Activated CD8-positive, alpha-beta memory T cell treated with anti-CD3 and anti-CD28 coated beads, Interleukin-2, amount 10 ng/mL, durations not matched to agents 7 days and 5 days (primary cell): ENCODE measurements at regions not wholly inside any gene's neighbourhood (a gene's known extent, or its start where the extent isn't known, plus 50 kb on each side); places are given as distances from the start of the nearest gene placed in this dataset.
"Not testable (repeated sequence)": the region's sequence is repeated elsewhere in the genome, so short reads cannot be mapped to it uniquely, and the experiment has no call there.

ENCODE experiments used
- ATAC-seq: fragments of 150-1000 bp; cut with Tn5 transposase; one replicate; pipeline ENCODE4 v1.10.0; 2021; ENCODE audit warnings: moderate library complexity
- CTCF ChIA-PET: fragments of 350-600 bp; sonication (Branson Sonifier 250); formaldehyde crosslinking; loops from one replicate; lab custom pipeline; 2021; ENCODE audit warnings: antibody characterized with exemption; lab: Charles Lee
- DNase-seq: peaks from one replicate; pipeline ENCODE4 v3.0.0-alpha.2; 2020
- H3K27ac Mint-ChIP-seq: one replicate; pipeline ENCODE4 v1.8.0; 2021; ENCODE audit warnings: mild to moderate bottlenecking, mixed read lengths
- H3K27me3 Mint-ChIP-seq: one replicate; pipeline ENCODE4 v1.8.0; 2021; ENCODE audit warnings: mixed read lengths
- H3K36me3 Mint-ChIP-seq: one replicate; pipeline ENCODE4 v1.8.0; 2021; ENCODE audit warnings: mild to moderate bottlenecking, mixed read lengths
- H3K4me1 Mint-ChIP-seq: one replicate; pipeline ENCODE4 v1.8.0; 2021; ENCODE audit warnings: mixed read lengths
- H3K4me3 Mint-ChIP-seq: one replicate; pipeline ENCODE4 v1.8.0; 2021; ENCODE audit warnings: mild to moderate bottlenecking, moderate library complexity, mixed read lengths
- H3K9me3 Mint-ChIP-seq: one replicate; pipeline ENCODE4 v1.8.0; 2022; ENCODE audit warnings: low read depth, mixed read lengths

GRCh38 chr16:8088820-8089338 lies 501.4 kb downstream of the TMEM114 start:
- Mint-ChIP-seq H3K27ac (no peak overlapping the region), H3K36me3 (no peaks in the 10 kb centered on the region), H3K27me3 (no peaks in the 10 kb centered on the region), H3K9me3 (peaks cover 15% of the 10 kb centered on the region), H3K4me3 (no peak overlapping the region), H3K4me1 (no peaks in the 10 kb centered on the region)
- DNase-seq = no peak
- no peak for ATAC-seq
- CTCF ChIA-PET = no interaction called here

DNA sequence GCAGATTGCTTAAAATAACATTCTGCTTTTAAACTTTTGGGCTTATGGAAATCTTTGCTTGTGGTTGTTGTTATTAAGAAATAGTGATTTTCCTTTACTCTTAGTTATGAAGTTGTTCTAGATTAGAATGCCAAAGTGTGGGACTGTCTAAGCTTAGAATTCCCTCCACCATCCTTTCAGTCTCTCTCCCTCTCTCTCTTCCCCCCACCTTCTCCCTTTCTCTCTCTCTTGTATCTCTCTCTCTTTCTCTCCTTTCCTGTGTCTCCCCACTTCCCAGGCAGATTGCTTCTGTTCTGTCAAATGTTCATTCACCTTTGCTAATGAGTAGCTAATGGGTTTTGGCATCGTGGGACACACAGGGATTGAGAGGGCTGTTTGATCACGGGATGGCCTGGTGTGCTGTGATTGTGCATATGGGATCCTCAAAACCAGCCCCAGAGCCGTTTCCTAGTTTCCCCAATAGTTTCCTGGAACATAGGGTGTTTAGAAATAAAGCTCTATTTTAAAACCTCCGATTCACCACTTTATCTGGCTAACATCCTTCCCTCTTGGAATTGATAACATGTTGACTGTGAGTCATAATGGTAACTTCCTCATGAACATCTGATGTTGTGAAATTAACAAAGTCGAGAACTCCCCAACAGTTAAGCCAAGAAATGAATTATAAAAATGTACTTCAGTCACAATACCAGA lies 502.6 kb downstream of the TMEM114 start:
- Mint-ChIP-seq H3K27me3 (no peaks in the 10 kb centered on the region), H3K36me3 (no peaks in the 10 kb centered on the region), H3K9me3 (peaks cover 14% of the 10 kb centered on the region), H3K4me3 (no peak overlapping the region), H3K27ac (no peak overlapping the region), H3K4me1 (no peaks in the 10 kb centered on the region)
- no peak for ATAC-seq
- CTCF ChIA-PET = no interaction called here
- no peak for DNase-seq

DNA sequence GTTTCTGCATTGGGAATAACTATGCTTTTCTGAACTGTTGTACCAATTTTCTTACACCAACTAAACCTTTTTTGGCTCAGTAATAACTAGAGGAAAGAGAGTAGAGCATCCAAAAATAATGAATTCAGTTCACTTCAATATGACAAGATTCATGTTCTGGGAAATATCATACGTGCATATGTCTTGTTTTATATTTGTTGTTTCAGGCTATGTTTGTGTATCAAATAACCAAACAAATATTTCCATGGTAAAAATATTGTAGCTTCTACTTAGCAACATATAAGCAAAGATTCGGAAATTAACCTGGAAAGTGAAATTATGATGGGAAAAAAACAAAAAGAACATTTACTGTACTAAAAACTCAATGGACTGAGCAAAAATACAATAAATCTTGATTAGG lies 503.2 kb downstream of the TMEM114 start:
- CTCF ChIA-PET = no interaction called here
- Mint-ChIP-seq H3K36me3 (no peaks in the 10 kb centered on the region), H3K9me3 (peaks cover 13% of the 10 kb centered on the region), H3K4me1 (no peaks in the 10 kb centered on the region), H3K27me3 (no peaks in the 10 kb centered on the region), H3K27ac (no peak overlapping the region), H3K4me3 (no peak overlapping the region)
- DNase-seq (no peak), ATAC-seq (no peak)

GRCh38 chr16:8084882-8085281 lies 505.4 kb downstream of the TMEM114 start:
- CTCF ChIA-PET = no interaction called here
- H3K36me3 Mint-ChIP-seq = no peaks in the 10 kb centered on the region
- no peaks in the 10 kb centered on the region for H3K27me3 Mint-ChIP-seq
- peaks cover 7% of the 10 kb centered on the region for H3K9me3 Mint-ChIP-seq
- no peak overlapping the region for H3K4me3 Mint-ChIP-seq
- ATAC-seq (no peak), DNase-seq (no peak)
- H3K4me1 Mint-ChIP-seq = no peaks in the 10 kb centered on the region
- H3K27ac Mint-ChIP-seq = no peak overlapping the region

GRCh38 chr16:8084302-8084701 lies 506.0 kb downstream of the TMEM114 start:
- ATAC-seq = no peak
- Mint-ChIP-seq H3K27ac (no peak overlapping the region), H3K27me3 (no peaks in the 10 kb centered on the region), H3K4me1 (no peaks in the 10 kb centered on the region), H3K36me3 (no peaks in the 10 kb centered on the region), H3K9me3 (peaks cover 6% of the 10 kb centered on the region), H3K4me3 (no peak overlapping the region)
- no peak for DNase-seq
- CTCF ChIA-PET = no interaction called here

DNA sequence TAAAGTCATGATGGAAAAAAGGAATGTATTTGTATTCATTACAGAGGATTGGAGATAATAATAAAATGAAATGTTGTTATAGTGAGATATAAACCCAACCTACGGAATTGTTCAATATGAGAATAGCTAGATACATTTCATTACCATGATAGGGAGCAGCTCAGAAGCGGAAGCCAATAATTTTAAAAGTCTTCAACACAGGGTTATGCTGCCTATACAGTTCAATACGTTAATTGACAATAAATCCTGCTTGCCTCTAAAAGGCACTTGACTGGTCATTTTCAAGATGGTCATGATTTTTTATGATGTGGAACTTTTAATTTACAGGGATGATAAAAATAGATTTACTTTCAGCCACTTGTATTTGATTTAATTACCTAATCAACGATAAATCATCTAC lies 506.8 kb downstream of the TMEM114 start:
- CTCF ChIA-PET = no interaction called here
- no peak overlapping the region for H3K4me3 Mint-ChIP-seq

DNA sequence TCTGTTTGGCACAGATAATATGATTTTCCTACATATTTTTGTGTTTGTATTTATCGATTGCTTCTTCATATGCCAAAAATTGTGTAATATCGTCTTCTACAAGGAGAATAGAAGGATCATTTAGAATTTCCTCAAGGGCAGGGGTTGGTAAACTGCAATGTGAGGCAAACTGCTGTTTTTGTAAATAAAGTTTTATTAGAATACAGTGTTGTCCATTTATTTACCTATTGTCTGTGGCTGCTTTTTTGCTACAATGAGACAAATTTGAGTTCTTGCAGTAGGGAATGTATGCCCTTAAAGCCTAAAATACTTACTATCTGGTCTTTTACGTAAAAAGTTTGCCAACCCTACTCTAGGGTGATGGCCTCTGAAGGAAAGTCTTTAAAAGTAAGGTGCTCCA lies 509.5 kb downstream of the TMEM114 start:
- Mint-ChIP-seq H3K36me3 (no peaks in the 10 kb centered on the region), H3K9me3 (peaks cover 5% of the 10 kb centered on the region), H3K4me1 (no peaks in the 10 kb centered on the region), H3K4me3 (no peak overlapping the region), H3K27ac (no peak overlapping the region), H3K27me3 (no peaks in the 10 kb centered on the region)
- ATAC-seq (no peak), DNase-seq (no peak)
- CTCF ChIA-PET = no interaction called here

More for the DNA sequence above, 506.8 kb downstream of the TMEM114 start:
- Mint-ChIP-seq H3K36me3 (no peaks in the 10 kb centered on the region), H3K4me1 (no peaks in the 10 kb centered on the region), H3K9me3 (peaks cover 5% of the 10 kb centered on the region), H3K27me3 (no peaks in the 10 kb centered on the region), H3K27ac (no peak overlapping the region)
- ATAC-seq (no peak), DNase-seq (no peak)

- CTCF ChIA-PET = no interaction called here
- H3K4me1 Mint-ChIP-seq = no peaks in the 10 kb centered on the region
These were observed 515.0 kb downstream of the TMEM114 start for GRCh38 chr16:8075271-8075670.

GRCh38 chr16:8070506-8070905 lies 519.8 kb downstream of the TMEM114 start:
- ATAC-seq (no peak), DNase-seq (no peak)
- no peak overlapping the region for H3K4me3 Mint-ChIP-seq
- H3K27me3 Mint-ChIP-seq = no peaks in the 10 kb centered on the region
- H3K4me1 Mint-ChIP-seq = no peaks in the 10 kb centered on the region
- CTCF ChIA-PET = no interaction called here
- H3K9me3 Mint-ChIP-seq = peaks cover 25% of the 10 kb centered on the region
- no peak overlapping the region for H3K27ac Mint-ChIP-seq
- no peaks in the 10 kb centered on the region for H3K36me3 Mint-ChIP-seq

More at GRCh38 chr16:8075271-8075670, 515.0 kb downstream of the TMEM114 start:
- H3K4me3 Mint-ChIP-seq = no peak overlapping the region
- H3K36me3 Mint-ChIP-seq = no peaks in the 10 kb centered on the region
- ATAC-seq (no peak), DNase-seq (no peak)
- H3K9me3 Mint-ChIP-seq = peaks cover 16% of the 10 kb centered on the region
- no peak overlapping the region for H3K27ac Mint-ChIP-seq
- H3K27me3 Mint-ChIP-seq = no peaks in the 10 kb centered on the region

DNA sequence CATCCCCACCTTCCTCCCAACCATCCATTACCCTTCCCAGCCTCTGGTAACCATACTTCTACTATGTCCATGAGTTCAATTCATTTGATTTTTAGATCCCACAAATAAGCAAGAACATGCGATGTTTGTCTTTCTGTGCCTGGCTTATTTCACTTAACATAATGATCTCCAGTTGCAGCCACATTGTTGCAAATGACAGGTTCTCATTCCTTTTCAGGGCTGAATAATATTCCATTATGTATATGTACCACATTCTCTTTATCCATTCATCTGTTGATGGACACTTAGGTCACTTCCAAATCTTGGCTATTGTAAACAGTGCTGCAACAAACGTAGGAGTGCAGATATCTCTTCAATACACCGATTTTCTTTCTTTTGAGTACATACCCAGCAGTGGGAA lies 522.1 kb downstream of the TMEM114 start:
- H3K4me1 Mint-ChIP-seq, H3K36me3 Mint-ChIP-seq, H3K4me3 Mint-ChIP-seq, H3K27ac Mint-ChIP-seq, CTCF ChIA-PET, ATAC-seq, DNase-seq, H3K27me3 Mint-ChIP-seq: not testable (repeated sequence)
- peaks cover 30% of the 10 kb centered on the region for H3K9me3 Mint-ChIP-seq

GRCh38 chr16:8063159-8063558 lies 527.2 kb downstream of the TMEM114 start:
- Mint-ChIP-seq H3K36me3 (no peaks in the 10 kb centered on the region), H3K9me3 (peaks cover 16% of the 10 kb centered on the region), H3K4me1 (no peaks in the 10 kb centered on the region), H3K4me3 (no peak overlapping the region), H3K27me3 (no peaks in the 10 kb centered on the region), H3K27ac (no peak overlapping the region)
- ATAC-seq (no peak), DNase-seq (no peak)
- CTCF ChIA-PET = no interaction called here

GRCh38 chr16:8062677-8063076 lies 527.6 kb downstream of the TMEM114 start:
- ATAC-seq (no peak), DNase-seq (no peak)
- Mint-ChIP-seq H3K4me3 (no peak overlapping the region), H3K4me1 (no peaks in the 10 kb centered on the region), H3K9me3 (peaks cover 15% of the 10 kb centered on the region), H3K27ac (no peak overlapping the region), H3K27me3 (no peaks in the 10 kb centered on the region), H3K36me3 (no peaks in the 10 kb centered on the region)
- CTCF ChIA-PET = no interaction called here

- peaks cover 13% of the 10 kb centered on the region for H3K9me3 Mint-ChIP-seq
- no peaks in the 10 kb centered on the region for H3K4me1 Mint-ChIP-seq
- no peaks in the 10 kb centered on the region for H3K36me3 Mint-ChIP-seq
- DNase-seq (no peak), ATAC-seq (no peak)
- H3K27ac Mint-ChIP-seq = no peak overlapping the region
- H3K4me3 Mint-ChIP-seq = no peak overlapping the region
- CTCF ChIA-PET = no interaction called here
- no peaks in the 10 kb centered on the region for H3K27me3 Mint-ChIP-seq
These were observed 534.5 kb downstream of the TMEM114 start for GRCh38 chr16:8055761-8056160.

DNA sequence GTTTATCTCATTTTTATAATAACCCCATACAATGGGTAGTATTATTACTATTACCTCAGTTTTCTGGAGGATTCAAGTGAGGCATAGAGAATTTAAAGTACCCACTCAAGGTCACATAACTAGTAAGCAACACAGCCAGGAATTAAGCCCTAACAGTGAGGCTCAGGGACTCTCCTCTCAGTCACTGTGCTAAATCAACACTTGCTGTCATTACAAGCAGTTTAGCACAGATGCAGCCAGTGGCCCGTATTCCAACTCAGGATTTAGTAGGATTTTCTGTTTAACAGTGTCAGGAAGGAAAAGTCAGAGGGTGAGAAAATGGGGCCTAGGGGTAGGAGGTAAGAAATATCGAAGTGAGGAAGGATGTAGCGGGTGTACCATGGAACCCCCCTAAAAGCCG lies 536.9 kb downstream of the TMEM114 start:
- no peak for DNase-seq
- Mint-ChIP-seq H3K4me3 (no peak overlapping the region), H3K4me1 (no peaks in the 10 kb centered on the region), H3K36me3 (no peaks in the 10 kb centered on the region), H3K9me3 (peaks cover 17% of the 10 kb centered on the region), H3K27me3 (no peaks in the 10 kb centered on the region), H3K27ac (no peak overlapping the region)
- CTCF ChIA-PET = no interaction called here
- ATAC-seq = no peak
